Stimulated activated CD4-positive, alpha-beta T cell treated with anti-CD3 and anti-CD28 coated beads, Interleukin-1b, Interleukin-23, amount 100 ng/mL, for 4 hours (primary cell): ENCODE measurements at regions not wholly inside any gene's neighbourhood (a gene's known extent, or its start where the extent isn't known, plus 50 kb on each side); places are given as distances from the start of the nearest gene placed in this dataset.
"Not testable (repeated sequence)": the region's sequence is repeated elsewhere in the genome, so short reads cannot be mapped to it uniquely, and the experiment has no call there.

ENCODE experiments used
- DNase-seq, 2 donors: peaks; one replicate each; pipeline ENCODE4 v3.0.0-alpha.2; 2020; ENCODE audit warnings: low read depth in 2 of 2

- no peak for DNase-seq
These were observed 116.1 kb downstream of the VEGFA start for GRCh38 chr6:43886067-43886461.

- DNase-seq = no peak
These were observed 115.5 kb downstream of the VEGFA start for GRCh38 chr6:43885399-43886066.

GRCh38 chr6:43884652-43885022 lies 114.6 kb downstream of the VEGFA start:
- DNase-seq = no peak

GRCh38 chr6:43883847-43884651 lies 114.0 kb downstream of the VEGFA start:
- DNase-seq = no peak

- not testable (repeated sequence) for DNase-seq
These were observed 112.9 kb downstream of the VEGFA start for GRCh38 chr6:43882690-43883448.

- DNase-seq = no peak
These were observed 110.5 kb downstream of the VEGFA start for GRCh38 chr6:43880236-43881137.

- no peak for DNase-seq
These were observed 109.7 kb downstream of the VEGFA start for GRCh38 chr6:43879722-43880121.

- DNase-seq = no peak
These were observed 108.9 kb downstream of the VEGFA start for GRCh38 chr6:43878823-43879495.

GRCh38 chr6:43878127-43878634 lies 108.2 kb downstream of the VEGFA start:
- DNase-seq = no peak

GRCh38 chr6:43877463-43878126 lies 107.6 kb downstream of the VEGFA start:
- DNase-seq = no peak

- DNase-seq = no peak
These were observed 107.0 kb downstream of the VEGFA start for GRCh38 chr6:43877036-43877435.

GRCh38 chr6:43876602-43877001 lies 106.6 kb downstream of the VEGFA start:
- no peak for DNase-seq

- no peak for DNase-seq
These were observed 106.0 kb downstream of the VEGFA start for GRCh38 chr6:43875849-43876572.

- DNase-seq = no peak
These were observed 105.0 kb downstream of the VEGFA start for GRCh38 chr6:43874814-43875590.

GRCh38 chr6:43873806-43874714 lies 104.0 kb downstream of the VEGFA start:
- DNase-seq = no peak

- DNase-seq = no peak
These were observed 101.9 kb downstream of the VEGFA start for GRCh38 chr6:43871933-43872332.

- no peak for DNase-seq
These were observed 101.3 kb downstream of the VEGFA start for GRCh38 chr6:43871284-43871683.

GRCh38 chr6:43870660-43871061 lies 100.7 kb downstream of the VEGFA start:
- no peak for DNase-seq
